ENCODE measurements at regions not wholly inside any gene's neighbourhood (a gene's known extent, or its start where the extent isn't known, plus 50 kb on each side); places are given as distances from the start of the nearest gene placed in this dataset.

DNA sequence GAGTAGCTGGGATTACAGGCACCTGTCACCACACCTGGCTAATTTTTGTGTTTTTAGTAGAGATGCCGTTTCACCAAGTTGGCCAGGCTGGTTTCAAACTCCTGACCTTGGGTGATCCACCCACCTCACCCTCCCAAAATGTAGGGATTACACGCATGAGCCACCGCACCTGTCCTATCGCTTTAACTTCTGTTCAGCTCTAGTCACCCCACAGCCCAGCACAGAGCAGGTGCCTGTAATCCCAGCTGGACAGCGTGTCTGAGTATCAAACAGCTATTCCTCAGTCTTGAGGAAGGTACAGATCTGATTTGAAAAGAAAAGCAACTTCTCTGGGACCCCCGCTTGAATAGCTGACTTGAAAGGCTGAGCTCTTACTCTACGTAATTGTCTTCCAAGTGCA lies 149.1 kb downstream of the CTTN start:
- no peak overlapping the region for H3K27ac ChIP-seq (ENCODE audit: low read depth, low read length)
- no peaks in the 10 kb centered on the region for H3K4me1 ChIP-seq (ENCODE audit: control insufficient read depth in 3 of 3, insufficient read depth in 3 of 3, low read length in 3 of 3)
- peaks cover 47 to 76% (median 70%) of the 10 kb centered on the region in 3 donors for H3K27me3 ChIP-seq (ENCODE audit: control insufficient read depth in 3 of 3, insufficient read depth in 3 of 3, low read length in 3 of 3)
- no peaks in the 10 kb centered on the region for H3K9me3 ChIP-seq (ENCODE audit: control insufficient read depth in 3 of 3, low read length in 3 of 3)
- no peak overlapping the region for H3K9ac ChIP-seq (ENCODE audit: low read depth in 1 of 3, low read length in 3 of 3)
- no peak overlapping the region for H3K4me3 ChIP-seq (ENCODE audit: low read length in 3 of 3)
- H3K36me3 ChIP-seq (ENCODE audit: control insufficient read depth in 3 of 3, insufficient read depth in 3 of 3, low read length in 3 of 3) = no peaks in the 10 kb centered on the region

DNA sequence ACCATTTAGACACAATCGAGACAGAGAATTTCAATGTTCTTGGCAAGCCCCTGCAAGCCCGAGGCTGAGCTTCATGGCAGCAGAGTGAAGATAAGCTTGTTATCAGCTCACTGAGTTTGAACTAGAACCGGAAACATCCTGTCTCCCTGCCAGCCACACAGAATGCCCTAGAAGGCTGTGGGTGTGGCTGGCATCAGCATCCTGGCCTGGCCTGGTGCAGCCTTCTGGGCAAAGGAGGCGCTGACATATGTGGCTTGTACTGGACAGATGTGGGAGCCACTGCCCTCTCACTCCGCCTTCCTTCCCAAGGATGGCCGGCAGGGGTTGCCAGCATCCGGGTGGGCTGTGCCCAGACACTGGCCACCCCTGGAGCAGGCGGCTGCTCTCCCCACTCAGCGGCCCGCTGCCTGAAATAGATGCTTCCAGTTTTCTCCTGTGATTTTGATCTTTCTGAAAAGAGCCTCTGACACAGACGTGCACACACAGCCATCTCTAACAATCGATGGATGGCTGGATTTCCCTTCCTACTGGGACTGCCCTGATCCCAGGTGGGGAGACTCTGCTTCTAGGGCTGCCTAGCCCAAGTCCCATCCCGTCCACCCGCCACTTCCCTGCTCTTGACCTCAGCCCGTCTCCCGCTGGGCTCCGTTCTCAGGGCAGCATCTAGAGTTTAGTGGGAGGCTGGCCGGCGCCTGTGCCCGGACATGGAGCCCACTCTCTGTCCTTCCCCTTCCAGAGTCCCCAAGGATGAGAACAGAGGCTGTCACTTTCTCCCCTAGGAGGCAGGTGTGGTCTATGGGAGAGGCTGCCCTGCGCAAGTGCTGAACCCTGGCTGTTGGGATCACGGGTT lies 149.7 kb downstream of the CTTN start:
- no peaks in the 10 kb centered on the region for H3K9me3 ChIP-seq (ENCODE audit: control insufficient read depth in 3 of 3, low read length in 3 of 3)
- no peak overlapping the region for H3K4me3 ChIP-seq (ENCODE audit: low read length in 3 of 3)
- H3K36me3 ChIP-seq (ENCODE audit: control insufficient read depth in 3 of 3, insufficient read depth in 3 of 3, low read length in 3 of 3) = no peaks in the 10 kb centered on the region
- H3K27ac ChIP-seq (ENCODE audit: low read depth, low read length) = no peak overlapping the region
- H3K9ac ChIP-seq (ENCODE audit: low read depth in 1 of 3, low read length in 3 of 3) = no peak overlapping the region
- no peaks in the 10 kb centered on the region for H3K4me1 ChIP-seq (ENCODE audit: control insufficient read depth in 3 of 3, insufficient read depth in 3 of 3, low read length in 3 of 3)
- peaks cover 47 to 80% (median 68%) of the 10 kb centered on the region in 3 donors for H3K27me3 ChIP-seq (ENCODE audit: control insufficient read depth in 3 of 3, insufficient read depth in 3 of 3, low read length in 3 of 3)

DNA sequence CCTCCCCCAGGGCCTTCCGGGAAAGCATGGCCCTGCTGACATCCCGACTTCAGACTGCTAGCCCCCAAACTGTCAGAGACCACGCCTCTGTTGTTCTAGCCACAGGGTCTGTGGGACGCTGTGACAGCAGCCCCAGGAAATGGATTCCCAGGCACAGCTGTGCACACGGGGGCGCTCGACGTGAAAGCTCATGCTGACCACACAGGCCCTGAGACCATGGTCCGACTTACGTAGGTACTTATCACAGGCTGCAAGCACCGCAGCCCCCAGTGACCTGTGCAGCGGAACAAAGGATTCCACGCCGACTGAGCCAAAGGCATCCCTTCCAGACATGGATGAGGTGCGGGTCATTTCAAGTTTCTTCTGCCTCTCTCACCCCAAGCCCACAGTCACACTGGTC lies 150.6 kb downstream of the CTTN start:
- no peak overlapping the region for H3K27ac ChIP-seq (ENCODE audit: low read depth, low read length)
- H3K36me3 ChIP-seq (ENCODE audit: control insufficient read depth in 3 of 3, insufficient read depth in 3 of 3, low read length in 3 of 3) = no peaks in the 10 kb centered on the region
- no peak overlapping the region for H3K9ac ChIP-seq (ENCODE audit: low read depth in 1 of 3, low read length in 3 of 3)
- no peaks in the 10 kb centered on the region for H3K9me3 ChIP-seq (ENCODE audit: control insufficient read depth in 3 of 3, low read length in 3 of 3)
- H3K4me3 ChIP-seq (ENCODE audit: low read length in 3 of 3) = no peak overlapping the region
- H3K27me3 ChIP-seq (ENCODE audit: control insufficient read depth in 3 of 3, insufficient read depth in 3 of 3, low read length in 3 of 3) = peaks cover 46 to 74% (median 70%) of the 10 kb centered on the region in 3 donors
- no peaks in the 10 kb centered on the region for H3K4me1 ChIP-seq (ENCODE audit: control insufficient read depth in 3 of 3, insufficient read depth in 3 of 3, low read length in 3 of 3)

DNA sequence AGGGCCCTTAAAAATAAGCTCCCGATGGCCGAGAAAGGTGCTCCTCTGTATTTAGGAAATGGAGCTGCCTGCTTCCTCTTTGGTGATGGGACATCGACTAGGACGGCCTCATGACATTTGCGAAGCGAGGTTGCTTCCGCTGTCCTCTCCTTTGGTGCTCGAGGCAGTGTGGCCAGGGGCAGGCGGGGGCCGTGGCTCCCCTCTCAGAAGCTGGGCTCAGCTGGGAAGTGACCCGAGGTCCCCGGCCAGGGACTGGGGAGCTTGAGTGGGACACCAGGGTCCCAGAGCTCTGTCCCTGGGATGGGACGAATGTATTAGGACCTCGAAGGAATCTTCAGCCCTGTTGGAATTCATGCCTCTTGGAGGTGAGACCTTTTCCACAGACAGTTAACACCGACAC lies 151.1 kb downstream of the CTTN start:
- H3K4me1 ChIP-seq (ENCODE audit: control insufficient read depth in 3 of 3, insufficient read depth in 3 of 3, low read length in 3 of 3) = no peaks in the 10 kb centered on the region
- no peak overlapping the region for H3K4me3 ChIP-seq (ENCODE audit: low read length in 3 of 3)
- H3K27me3 ChIP-seq (ENCODE audit: control insufficient read depth in 3 of 3, insufficient read depth in 3 of 3, low read length in 3 of 3) = peaks cover 42 to 70% (median 66%) of the 10 kb centered on the region in 3 donors
- H3K9ac ChIP-seq (ENCODE audit: low read depth in 1 of 3, low read length in 3 of 3) = no peak overlapping the region
- H3K27ac ChIP-seq (ENCODE audit: low read depth, low read length) = no peak overlapping the region
- no peaks in the 10 kb centered on the region for H3K9me3 ChIP-seq (ENCODE audit: control insufficient read depth in 3 of 3, low read length in 3 of 3)
- H3K36me3 ChIP-seq (ENCODE audit: control insufficient read depth in 3 of 3, insufficient read depth in 3 of 3, low read length in 3 of 3) = no peaks in the 10 kb centered on the region

DNA sequence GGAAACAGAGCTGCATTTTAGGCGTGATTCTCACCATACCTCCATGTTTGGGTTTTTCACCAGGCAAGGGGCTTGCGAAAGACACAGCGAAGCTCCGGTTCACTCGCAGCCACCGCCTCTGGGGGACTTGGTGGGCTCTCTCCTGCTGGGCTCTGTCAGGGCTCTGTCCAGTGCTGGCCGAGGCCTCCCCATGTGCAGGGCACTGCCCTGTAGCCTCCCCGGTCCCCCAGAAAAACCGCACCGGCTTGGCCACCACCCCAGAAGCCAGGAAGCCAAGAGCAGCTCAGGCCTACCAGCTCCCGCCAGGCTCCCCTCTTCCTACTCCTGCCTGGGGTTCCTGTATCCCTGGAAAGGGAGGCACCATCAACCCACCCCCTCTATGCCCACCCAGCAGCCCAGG lies 151.5 kb downstream of the CTTN start:
- Histone ChIP-seq H3K36me3 (ENCODE audit: control insufficient read depth in 3 of 3, insufficient read depth in 3 of 3, low read length in 3 of 3) (no peaks in the 10 kb centered on the region), H3K27ac (ENCODE audit: low read depth, low read length) (no peak overlapping the region), H3K4me3 (ENCODE audit: low read length in 3 of 3) (no peak overlapping the region), H3K27me3 (ENCODE audit: control insufficient read depth in 3 of 3, insufficient read depth in 3 of 3, low read length in 3 of 3) (peaks cover 38 to 66% (median 62%) of the 10 kb centered on the region in 3 donors), H3K9ac (ENCODE audit: low read depth in 1 of 3, low read length in 3 of 3) (no peak overlapping the region), H3K4me1 (ENCODE audit: control insufficient read depth in 3 of 3, insufficient read depth in 3 of 3, low read length in 3 of 3) (no peaks in the 10 kb centered on the region), H3K9me3 (ENCODE audit: control insufficient read depth in 3 of 3, low read length in 3 of 3) (no peaks in the 10 kb centered on the region)

DNA sequence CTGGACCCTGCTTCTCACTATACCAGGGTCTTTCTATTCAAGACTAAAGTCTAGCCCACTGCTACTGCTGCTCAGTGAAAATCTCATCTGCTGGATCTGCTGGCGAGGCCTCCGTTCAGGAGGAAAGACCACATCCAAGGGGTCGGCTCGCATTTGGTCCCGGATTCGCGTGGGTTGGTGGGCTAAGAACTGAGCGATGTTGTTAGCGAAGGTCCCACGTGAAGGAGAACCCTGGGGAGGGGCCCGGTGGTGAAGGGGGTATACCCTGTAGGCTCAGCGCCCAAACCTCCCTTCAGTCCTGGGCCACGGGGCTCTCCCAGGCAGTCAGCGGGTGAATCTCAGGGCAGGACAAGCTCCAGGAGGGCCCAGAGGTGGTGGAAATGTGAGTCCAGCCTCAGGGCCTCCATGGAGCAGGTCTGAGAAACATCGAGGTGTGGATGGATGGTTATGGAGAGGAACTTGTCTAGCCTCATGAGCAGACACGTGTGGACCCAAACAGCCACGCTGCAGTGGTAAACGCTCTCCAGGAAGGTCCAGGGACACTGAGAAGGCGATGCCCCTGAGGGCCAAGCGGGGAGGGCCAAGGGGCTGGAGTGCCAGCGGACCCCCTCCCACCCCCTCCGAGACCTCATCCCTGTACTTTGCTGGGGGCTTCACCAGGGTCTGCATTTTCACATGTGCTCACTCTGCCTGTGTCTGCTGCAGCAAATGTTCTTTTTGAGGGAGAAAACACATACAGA lies 152.3 kb downstream of the CTTN start:
- Histone ChIP-seq H3K36me3 (ENCODE audit: control insufficient read depth in 3 of 3, insufficient read depth in 3 of 3, low read length in 3 of 3) (no peaks in the 10 kb centered on the region), H3K27ac (ENCODE audit: low read depth, low read length) (no peak overlapping the region), H3K4me1 (ENCODE audit: control insufficient read depth in 3 of 3, insufficient read depth in 3 of 3, low read length in 3 of 3) (no peaks in the 10 kb centered on the region), H3K9ac (ENCODE audit: low read depth in 1 of 3, low read length in 3 of 3) (no peak overlapping the region), H3K27me3 (ENCODE audit: control insufficient read depth in 3 of 3, insufficient read depth in 3 of 3, low read length in 3 of 3) (peaks cover 34 to 58% (median 53%) of the 10 kb centered on the region in 3 donors), H3K4me3 (ENCODE audit: low read length in 3 of 3) (no peak overlapping the region), H3K9me3 (ENCODE audit: control insufficient read depth in 3 of 3, low read length in 3 of 3) (no peaks in the 10 kb centered on the region)

DNA sequence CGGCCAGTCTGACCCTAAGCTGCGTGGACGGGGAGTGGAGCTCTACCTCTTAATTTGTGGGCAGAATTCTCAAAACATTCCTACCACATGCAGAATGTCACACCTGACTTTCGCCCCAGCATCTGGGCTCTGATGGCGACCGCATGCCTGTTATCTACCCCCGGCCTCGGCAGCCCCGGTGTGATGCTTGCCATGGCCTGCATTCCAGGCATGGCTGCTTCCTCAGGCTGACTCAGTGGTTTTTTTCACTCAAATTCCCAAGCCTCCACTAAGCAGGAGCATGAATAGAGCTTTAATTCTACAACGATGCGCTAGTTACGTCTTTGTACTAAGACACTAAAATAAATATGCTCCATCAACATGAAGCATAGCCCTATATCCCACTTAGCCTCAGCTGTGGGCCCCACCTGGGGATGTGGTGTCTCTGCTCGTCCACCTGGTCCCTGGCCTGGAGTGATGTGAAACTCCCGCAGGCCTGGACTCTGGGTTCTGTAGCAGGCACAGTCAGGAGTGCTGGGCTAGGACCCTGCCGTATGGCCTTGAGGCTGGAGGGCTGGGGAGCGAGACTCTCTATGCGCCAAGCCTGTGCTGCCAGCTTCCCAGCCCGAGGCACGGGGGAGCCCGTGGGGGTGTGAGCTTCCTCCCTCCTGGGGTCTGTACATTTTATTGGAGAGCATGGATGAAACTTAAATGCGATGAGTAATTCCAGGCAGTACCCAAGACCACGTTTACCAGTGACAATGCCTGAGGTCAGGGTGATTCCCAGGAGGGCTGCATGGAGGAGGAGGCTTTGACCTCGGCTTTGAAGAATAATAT lies 153.2 kb downstream of the CTTN start:
- Histone ChIP-seq H3K4me1 (ENCODE audit: control insufficient read depth in 3 of 3, insufficient read depth in 3 of 3, low read length in 3 of 3) (no peaks in the 10 kb centered on the region), H3K9me3 (ENCODE audit: control insufficient read depth in 3 of 3, low read length in 3 of 3) (no peaks in the 10 kb centered on the region), H3K27me3 (ENCODE audit: control insufficient read depth in 3 of 3, insufficient read depth in 3 of 3, low read length in 3 of 3) (peaks cover 34 to 52% (median 47%) of the 10 kb centered on the region in 3 donors), H3K9ac (ENCODE audit: low read depth in 1 of 3, low read length in 3 of 3) (no peak overlapping the region), H3K4me3 (ENCODE audit: low read length in 3 of 3) (no peak overlapping the region), H3K27ac (ENCODE audit: low read depth, low read length) (no peak overlapping the region), H3K36me3 (ENCODE audit: control insufficient read depth in 3 of 3, insufficient read depth in 3 of 3, low read length in 3 of 3) (no peaks in the 10 kb centered on the region)

DNA sequence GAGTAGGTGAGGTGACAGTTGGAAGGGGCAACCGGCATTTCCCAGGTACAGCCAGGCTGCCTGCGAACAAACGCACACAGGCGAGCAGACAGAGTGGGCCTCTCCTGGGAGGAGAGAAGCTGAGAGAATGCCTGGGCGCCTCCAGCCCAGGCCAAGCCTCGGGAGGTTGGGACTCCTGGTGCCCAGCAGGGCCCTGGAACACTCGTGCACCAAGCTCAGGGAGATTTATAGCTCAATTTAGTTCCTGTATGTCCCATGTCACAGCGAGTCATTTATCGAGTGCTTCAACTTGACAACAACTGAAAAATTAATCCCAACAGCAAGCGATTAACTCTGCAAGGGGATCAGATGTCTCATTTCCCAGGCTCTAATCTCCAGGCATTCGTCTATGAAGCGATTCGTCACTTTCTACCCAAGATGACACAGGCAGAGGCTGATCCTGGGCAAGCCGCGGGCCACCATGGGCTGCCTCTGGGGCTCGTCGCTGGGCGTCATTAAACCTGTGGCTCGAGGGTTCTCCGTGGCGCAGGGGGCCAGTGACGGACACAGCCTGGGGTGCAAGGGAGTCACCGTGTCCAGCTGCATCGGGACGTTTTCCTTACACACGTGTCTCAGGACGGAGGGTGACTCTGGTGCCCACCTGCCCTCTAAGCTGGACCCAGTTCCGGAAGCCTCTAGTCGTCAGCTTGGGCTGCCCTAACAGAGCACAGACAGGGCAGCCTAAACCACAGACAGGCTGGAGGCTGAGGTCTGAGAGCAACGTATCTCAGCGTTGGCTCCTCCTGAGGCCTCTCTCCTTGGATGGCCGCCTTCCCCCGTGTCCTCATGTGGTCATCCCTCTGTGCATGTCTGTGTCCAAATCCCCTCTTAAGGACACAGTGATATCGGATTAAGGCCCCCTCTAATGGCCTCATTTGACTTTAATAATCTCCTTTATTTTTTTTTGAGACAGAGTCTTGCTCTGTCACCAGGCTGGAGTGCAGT lies 154.1 kb downstream of the CTTN start:
- Histone ChIP-seq H3K4me1 (ENCODE audit: control insufficient read depth in 3 of 3, insufficient read depth in 3 of 3, low read length in 3 of 3) (no peaks in the 10 kb centered on the region), H3K9me3 (ENCODE audit: control insufficient read depth in 3 of 3, low read length in 3 of 3) (no peaks in the 10 kb centered on the region), H3K27me3 (ENCODE audit: control insufficient read depth in 3 of 3, insufficient read depth in 3 of 3, low read length in 3 of 3) (peaks cover 29 to 46% (median 43%) of the 10 kb centered on the region in 3 donors), H3K9ac (ENCODE audit: low read depth in 1 of 3, low read length in 3 of 3) (no peak overlapping the region), H3K4me3 (ENCODE audit: low read length in 3 of 3) (no peak overlapping the region), H3K36me3 (ENCODE audit: control insufficient read depth in 3 of 3, insufficient read depth in 3 of 3, low read length in 3 of 3) (no peaks in the 10 kb centered on the region), H3K27ac (ENCODE audit: low read depth, low read length) (no peak overlapping the region)

DNA sequence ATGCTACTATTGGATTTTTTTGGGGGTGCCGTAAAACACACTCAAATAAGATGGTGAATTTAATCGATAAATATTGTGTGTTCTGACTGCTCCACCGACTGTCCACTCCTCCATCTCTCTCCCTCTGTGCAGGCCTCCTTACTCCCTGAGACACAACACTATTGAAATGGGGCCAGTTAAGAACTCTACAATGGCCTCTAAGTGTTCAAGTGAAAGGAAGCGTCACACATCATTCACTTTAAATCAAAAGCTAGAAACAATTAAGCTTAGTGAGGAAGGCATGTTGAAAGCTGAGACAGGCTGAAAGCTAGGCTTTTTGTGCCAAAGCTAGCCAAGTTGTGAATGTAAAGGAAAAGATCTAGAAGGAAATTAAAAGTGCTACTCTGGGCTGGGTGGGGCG lies 156.7 kb downstream of the CTTN start:
- Histone ChIP-seq H3K27ac (ENCODE audit: low read depth, low read length) (no peak overlapping the region), H3K9ac (ENCODE audit: low read depth in 1 of 3, low read length in 3 of 3) (no peak overlapping the region), H3K4me3 (ENCODE audit: low read length in 3 of 3) (no peak overlapping the region), H3K9me3 (ENCODE audit: control insufficient read depth in 3 of 3, low read length in 3 of 3) (no peaks in the 10 kb centered on the region), H3K4me1 (ENCODE audit: control insufficient read depth in 3 of 3, insufficient read depth in 3 of 3, low read length in 3 of 3) (no peaks in the 10 kb centered on the region), H3K27me3 (ENCODE audit: control insufficient read depth in 3 of 3, insufficient read depth in 3 of 3, low read length in 3 of 3) (peaks cover 5 to 27% (median 20%) of the 10 kb centered on the region in 3 donors), H3K36me3 (ENCODE audit: control insufficient read depth in 3 of 3, insufficient read depth in 3 of 3, low read length in 3 of 3) (no peaks in the 10 kb centered on the region)
